Transverse colon (tissue), 4 donors: ENCODE measurements at regions not wholly inside any gene's neighbourhood (a gene's known extent, or its start where the extent isn't known, plus 50 kb on each side); places are given as distances from the start of the nearest gene placed in this dataset.

ENCODE experiments used
- DNase-seq: peaks from one replicate; pipeline ENCODE4 v3.0.0-alpha.2; 2019
- H3K27ac ChIP-seq, 4 donors: fragments of 200-600 bp; sonication (generic); 2 replicates each; pipeline ENCODE4 v1.5.1; 2016 to 2018; ENCODE audit warnings: inconsistent platforms in 4 of 4
- H3K27me3 ChIP-seq: fragments of 200-600 bp; sonication (generic); 2 replicates; pipeline ENCODE4 v1.5.1; 2017; ENCODE audit warnings: inconsistent platforms
- H3K36me3 ChIP-seq, 4 donors: fragments of 200-600 bp; sonication (generic); 2 replicates each; pipeline ENCODE4 v1.5.1; 2017 to 2019; ENCODE audit warnings: inconsistent platforms in 4 of 4
- H3K4me1 ChIP-seq, 4 donors: fragments of 200-600 bp; sonication (generic); 2 replicates each; pipeline ENCODE4 v1.5.1; 2017 to 2020; ENCODE audit warnings: inconsistent platforms in 4 of 4
- H3K4me3 ChIP-seq, 4 donors: fragments of 200-600 bp; sonication (generic); 1 replicate in 1 of 4; 2 replicates in 3 of 4; pipeline versions ENCODE4 v1.5.1 to v1.6.1; 2017 to 2019; ENCODE audit warnings: inconsistent platforms in 4 of 4
- H3K9me3 ChIP-seq, 2 donors: fragments of 200-600 bp; sonication (generic); 2 replicates each; pipeline ENCODE4 v1.5.1; 2017 to 2019; ENCODE audit warnings: inconsistent platforms in 2 of 2
- CTCF ChIP-seq, 5 experiments: fragments of 200-600 bp in 3 of 5; fragments of 450-650 bp in 2 of 5; sonication (generic) in 3 of 5; IDR thresholded peaks; 1 replicate in 2 of 5; 2 replicates in 3 of 5; pipeline ENCODE4 v1.5.1; 2016 to 2017; ENCODE audit warnings: antibody characterized with exemption in 5 of 5, inconsistent platforms in 3 of 5, mild to moderate bottlenecking in 2 of 5, moderate library complexity in 1 of 5
- EP300 ChIP-seq: sonication (generic); formaldehyde crosslinking; IDR thresholded peaks from one replicate; pipeline ENCODE4 v1.6.1; 2017; ENCODE audit warnings: antibody characterized with exemption, low read depth
- POLR2A ChIP-seq: fragments of 450-650 bp; IDR thresholded peaks from one replicate; pipeline ENCODE4 v1.6.1; 2016; ENCODE audit warnings: antibody characterized with exemption, mild to moderate bottlenecking, moderate library complexity
- POLR2AphosphoS5 ChIP-seq, 3 donors: sonication (generic); formaldehyde crosslinking; IDR thresholded peaks; one replicate each; pipeline ENCODE4 v1.6.1; 2016; ENCODE audit warnings: antibody characterized with exemption in 3 of 3
- WGBS, 2 donors: methylation state at CpG; one replicate each; pipeline ENCODE4 v1.1.5; 2018; ENCODE audit warnings: low coverage in 1 of 2; 5-methylcytosine and 5-hydroxymethylcytosine counted together
- in situ Hi-C, 4 donors: fragments of 200-750 bp; cut with MboI; loops; one replicate each; pipeline versions ENCODE4 v1.15.0 to v1.15.1; 2017; ENCODE audit warnings: low sequenced_read_pairs in 3 of 4, low pct_ligation_motif_present in 1 of 4, low pct_unique_long_range_greater_than_20kb in 1 of 4
- intact Hi-C: fragments of 100-400 bp; cut with DNase I; formaldehyde crosslinking; loops from one replicate; pipeline ENCODE4 v1.15.1; 2023; ENCODE audit warnings: low total_unique reads

DNA sequence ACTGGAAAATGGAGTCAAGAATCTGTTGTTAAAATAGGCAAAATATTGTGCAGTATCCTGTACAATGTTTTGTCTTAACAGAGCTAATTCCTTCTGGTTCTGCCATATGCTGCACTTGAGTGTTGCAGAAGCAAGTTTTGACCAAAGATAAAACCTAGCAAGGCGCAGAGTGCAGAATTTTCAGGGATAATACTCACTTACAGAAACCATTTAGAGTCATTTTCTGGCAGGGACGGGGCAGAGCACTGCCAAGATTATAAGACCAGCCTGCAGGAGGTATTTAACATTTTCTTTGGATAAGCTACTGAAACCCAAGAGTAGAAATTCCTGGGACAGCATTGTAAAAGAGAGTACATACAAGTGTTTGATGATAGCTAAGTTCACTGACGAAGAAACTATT is 159.5 kb upstream of the EDNRB start:
- Histone ChIP-seq H3K27ac (no peak overlapping the region), H3K36me3 (no peaks in the 10 kb centered on the region), H3K9me3 (peaks cover 4 to 14% of the 10 kb centered on the region in 2 donors), H3K4me3 (no peak overlapping the region), H3K4me1 (no peaks in the 10 kb centered on the region), H3K27me3 (no peaks in the 10 kb centered on the region)
- intact Hi-C loops: no loop called here
- TF ChIP-seq POLR2A (no peak), CTCF (IDR thresholded peaks at IDR 0.05) (no peak), POLR2AphosphoS5 (IDR thresholded peaks at IDR 0.05) (no peak), EP300 (no peak)
- no peak for DNase-seq
- WGBS, 2 donors: 72% methylated on average over 3 of the region's 3 CpGs
- in situ Hi-C loops: no loop called here

DNA sequence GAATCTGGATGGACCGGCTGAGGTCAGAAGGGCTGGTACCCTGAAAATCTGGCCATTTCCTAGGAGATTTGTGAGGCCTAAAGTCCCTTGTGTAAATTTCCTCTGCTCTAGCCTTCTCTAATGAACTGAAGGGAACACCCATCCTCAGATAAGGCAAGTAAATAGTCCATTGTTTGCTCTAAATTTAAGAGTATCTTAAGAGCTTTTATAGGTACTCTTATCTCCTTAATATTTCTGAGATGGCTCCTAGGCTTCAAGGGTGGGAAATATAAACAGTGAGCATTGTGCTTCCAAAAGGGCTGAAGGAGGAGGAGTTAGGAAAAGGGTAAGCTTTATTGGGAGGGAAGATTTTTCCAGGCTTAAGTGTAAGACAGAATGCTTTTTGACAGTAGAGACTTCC is 148.7 kb upstream of the EDNRB start:
- no peak for TF ChIP-seq POLR2A
- no peak for TF ChIP-seq POLR2AphosphoS5 (IDR thresholded peaks at IDR 0.05)
- no peak for TF ChIP-seq EP300
- TF ChIP-seq CTCF (IDR thresholded peaks at IDR 0.05): no peak
- DNase-seq: no peak
- Histone ChIP-seq H3K36me3 (no peaks in the 10 kb centered on the region), H3K27ac (no peak overlapping the region), H3K27me3 (no peaks in the 10 kb centered on the region), H3K9me3 (no peaks in the 10 kb centered on the region), H3K4me1 (no peaks in the 10 kb centered on the region), H3K4me3 (no peak overlapping the region)
- in situ Hi-C loops (no loop called here), intact Hi-C loops (no loop called here)
- 57% methylated on average over 1 of the region's 1 CpG; no CpG with 5 or more reads in 1 of the 2 donors for WGBS, 2 donors

- 61 to 84% methylated on average over 3 of the region's 3 CpGs for whole genome bisulfite sequencing, 2 donors
- Histone ChIP-seq H3K36me3 (no peaks in the 10 kb centered on the region), H3K4me3 (no peak overlapping the region), H3K27me3 (no peaks in the 10 kb centered on the region), H3K9me3 (no peaks in the 10 kb centered on the region), H3K4me1 (no peaks in the 10 kb centered on the region), H3K27ac (no peak overlapping the region)
- intact Hi-C loops (no loop called here), in situ Hi-C loops (no loop called here)
- DNase-seq: no peak
- TF ChIP-seq CTCF (IDR thresholded peaks at IDR 0.05) (no peak), POLR2A (no peak)
These were observed 146.5 kb upstream of the EDNRB start for GRCh38 chr13:78065141-78065540.

GRCh38 chr13:78061806-78062205 is 143.2 kb upstream of the EDNRB start:
- no peaks in the 10 kb centered on the region for H3K9me3 ChIP-seq
- H3K27ac ChIP-seq: no peak overlapping the region
- 88 to 100% methylated on average over 2 to 5 of the region's 5 CpGs for WGBS, 2 donors
- in situ Hi-C loops: no loop called here
- TF ChIP-seq CTCF (IDR thresholded peaks at IDR 0.05): no peak
- no peak for TF ChIP-seq EP300
- no peak for TF ChIP-seq POLR2AphosphoS5 (IDR thresholded peaks at IDR 0.05)
- TF ChIP-seq POLR2A: no peak
- no peaks in the 10 kb centered on the region for H3K4me1 ChIP-seq
- no peak overlapping the region for H3K4me3 ChIP-seq
- intact Hi-C loops: no loop called here
- H3K36me3 ChIP-seq: no peaks in the 10 kb centered on the region
- no peaks in the 10 kb centered on the region for H3K27me3 ChIP-seq
- DNase-seq: no peak
